BJ (cell line): ENCODE measurements at regions not wholly inside any gene's neighbourhood (a gene's known extent, or its start where the extent isn't known, plus 50 kb on each side); places are given as distances from the start of the nearest gene placed in this dataset.

Experiments used
- CTCF ChIA-PET: fragments of 350-600 bp; formaldehyde crosslinking; extraction: SDS; loops from one replicate; lab custom pipeline; 2021; ENCODE audit warnings: antibody characterized with exemption, inconsistent platforms; lab: Yijun Ruan, JAX
- POLR2A ChIA-PET: fragments of 300-600 bp; sonication (Branson Sonifier 250); formaldehyde crosslinking; extraction: SDS; loops from one replicate; lab custom pipeline; 2021; ENCODE audit warnings: antibody characterized with exemption; lab: Charles Lee
- DNase-seq: peaks from one replicate; pipeline ENCODE4 v3.0.0-alpha.2; 2011; ENCODE audit warnings: low read depth
- H3K27me3 ChIP-seq: 2 replicates; pipeline ENCODE4 v1.6.0; 2011; ENCODE audit warnings: low read length; ENCODE audit not compliant: control insufficient read depth, insufficient read depth
- H3K36me3 ChIP-seq: 2 replicates; pipeline ENCODE4 v1.5.1; 2011; ENCODE audit warnings: low read length; ENCODE audit not compliant: control insufficient read depth, insufficient read depth
- H3K4me3 ChIP-seq: 2 replicates; pipeline ENCODE4 v1.5.1; 2011; ENCODE audit warnings: low read depth, mild to moderate bottlenecking, control low read depth, low read length
- TF ChIP-seq, protein P1 (sequence below): IDR thresholded peaks from 2 replicates; pipeline ENCODE4 v1.5.1; 2011; ENCODE audit warnings: low read depth, mild to moderate bottlenecking, control low read depth, inconsistent platforms, low read length, moderate library complexity; ENCODE audit not compliant: insufficient read depth

DNA sequence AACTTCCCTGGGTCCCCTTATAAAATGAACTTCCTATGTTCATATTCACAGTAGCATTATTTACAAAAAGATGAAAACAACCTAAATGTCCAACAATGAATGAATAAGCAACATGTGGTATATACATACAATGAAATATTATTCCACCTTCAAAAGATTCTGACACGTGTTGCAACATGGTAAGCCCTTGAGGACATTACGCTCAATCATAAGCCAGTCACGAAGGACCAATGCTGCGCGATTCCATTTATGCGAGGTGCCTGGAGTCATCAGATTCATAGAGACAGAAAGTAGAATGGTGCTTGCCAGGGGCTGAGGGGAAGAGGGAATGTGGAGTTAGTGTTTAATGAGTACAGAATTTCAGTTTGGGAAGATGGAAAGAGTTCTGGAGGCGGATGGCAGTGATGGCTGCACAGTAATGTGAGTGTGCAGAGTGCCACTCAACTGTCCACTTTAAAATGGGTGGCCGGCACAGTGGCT, 88.8 kb upstream of the ALDH1A3 start:
- ChIA-PET POLR2A (no interaction called here), CTCF (no interaction called here)
- Histone ChIP-seq H3K4me3 (no peak overlapping the region), H3K27me3 (no peaks in the 10 kb centered on the region; the same call in 1 of the 2 replicates), H3K36me3 (no peaks in the 10 kb centered on the region)
- TF ChIP-seq, protein P1, sequence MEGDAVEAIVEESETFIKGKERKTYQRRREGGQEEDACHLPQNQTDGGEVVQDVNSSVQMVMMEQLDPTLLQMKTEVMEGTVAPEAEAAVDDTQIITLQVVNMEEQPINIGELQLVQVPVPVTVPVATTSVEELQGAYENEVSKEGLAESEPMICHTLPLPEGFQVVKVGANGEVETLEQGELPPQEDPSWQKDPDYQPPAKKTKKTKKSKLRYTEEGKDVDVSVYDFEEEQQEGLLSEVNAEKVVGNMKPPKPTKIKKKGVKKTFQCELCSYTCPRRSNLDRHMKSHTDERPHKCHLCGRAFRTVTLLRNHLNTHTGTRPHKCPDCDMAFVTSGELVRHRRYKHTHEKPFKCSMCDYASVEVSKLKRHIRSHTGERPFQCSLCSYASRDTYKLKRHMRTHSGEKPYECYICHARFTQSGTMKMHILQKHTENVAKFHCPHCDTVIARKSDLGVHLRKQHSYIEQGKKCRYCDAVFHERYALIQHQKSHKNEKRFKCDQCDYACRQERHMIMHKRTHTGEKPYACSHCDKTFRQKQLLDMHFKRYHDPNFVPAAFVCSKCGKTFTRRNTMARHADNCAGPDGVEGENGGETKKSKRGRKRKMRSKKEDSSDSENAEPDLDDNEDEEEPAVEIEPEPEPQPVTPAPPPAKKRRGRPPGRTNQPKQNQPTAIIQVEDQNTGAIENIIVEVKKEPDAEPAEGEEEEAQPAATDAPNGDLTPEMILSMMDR, result no peak
- no peak for DNase-seq

DNA sequence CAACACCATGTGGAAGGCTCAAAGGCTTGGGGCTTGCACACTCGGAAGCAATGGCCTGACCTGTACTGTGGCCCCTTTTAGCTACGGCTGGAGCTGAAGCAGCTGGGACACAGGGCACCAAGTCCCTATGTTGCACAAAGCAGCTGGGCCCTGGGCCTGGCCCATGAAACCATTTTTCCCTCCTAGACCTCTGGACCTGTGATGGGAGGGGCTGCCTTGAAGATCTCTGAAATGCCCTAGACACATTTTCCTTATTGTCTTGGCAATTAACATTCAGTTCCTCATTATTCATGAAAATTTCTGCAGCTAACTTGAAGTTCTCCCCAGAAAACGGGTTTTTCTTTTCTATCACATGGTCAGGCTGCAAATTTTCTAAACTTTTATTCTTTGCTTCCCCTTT, 85.6 kb upstream of the ALDH1A3 start:
- no peaks in the 10 kb centered on the region; the same call in 1 of the 2 replicates for H3K27me3 ChIP-seq
- CTCF ChIA-PET, result no interaction called here
- DNase-seq, result no peak
- TF ChIP-seq, protein P1, result no peak
- H3K4me3 ChIP-seq, result no peak overlapping the region
- no peaks in the 10 kb centered on the region for H3K36me3 ChIP-seq
- POLR2A ChIA-PET, result no interaction called here

DNA sequence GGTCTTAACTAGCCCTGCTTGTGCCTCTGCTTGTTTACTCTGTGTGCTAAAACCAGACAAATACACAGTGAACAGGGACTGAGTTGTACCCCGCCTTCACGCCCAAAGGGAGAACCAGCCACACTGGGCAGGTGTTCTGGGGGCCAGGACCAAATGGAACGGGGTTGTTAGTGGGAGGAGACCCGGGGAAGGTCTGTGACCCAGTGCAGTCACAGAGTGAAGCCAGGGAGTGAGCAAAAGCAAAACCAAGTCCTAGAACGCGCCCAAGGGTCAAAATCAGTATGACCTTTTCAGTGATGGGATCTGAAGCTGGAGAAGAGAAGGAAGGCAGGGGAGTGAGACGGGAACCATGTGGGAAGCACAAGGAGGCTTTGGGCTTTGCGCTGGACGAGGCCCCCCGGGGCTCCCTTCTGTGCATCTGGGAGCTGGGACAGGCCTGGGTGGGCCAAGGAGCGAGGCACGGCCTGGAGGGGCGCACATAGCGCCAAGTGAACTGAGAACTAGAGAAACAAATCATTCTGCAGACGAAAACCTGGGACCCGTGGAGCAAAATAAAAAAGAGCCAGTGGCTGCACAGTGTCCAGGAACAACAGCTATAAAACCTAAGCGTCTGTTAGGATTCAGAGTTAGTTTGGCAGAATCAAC, 78.3 kb upstream of the ALDH1A3 start:
- POLR2A ChIA-PET, result no interaction called here
- Histone ChIP-seq H3K36me3 (no peaks in the 10 kb centered on the region), H3K4me3 (no peak overlapping the region), H3K27me3 (peaks cover 2% of the 10 kb centered on the region; the same call in 1 of the 2 replicates)
- TF ChIP-seq, protein P1, result no peak
- no peak for DNase-seq
- CTCF ChIA-PET, result interaction anchor here (0.7 kb wide), 1 partner anchor 151 kb away, joined by 3 read pairs; no protein-coding TSS in a partner anchor

DNA sequence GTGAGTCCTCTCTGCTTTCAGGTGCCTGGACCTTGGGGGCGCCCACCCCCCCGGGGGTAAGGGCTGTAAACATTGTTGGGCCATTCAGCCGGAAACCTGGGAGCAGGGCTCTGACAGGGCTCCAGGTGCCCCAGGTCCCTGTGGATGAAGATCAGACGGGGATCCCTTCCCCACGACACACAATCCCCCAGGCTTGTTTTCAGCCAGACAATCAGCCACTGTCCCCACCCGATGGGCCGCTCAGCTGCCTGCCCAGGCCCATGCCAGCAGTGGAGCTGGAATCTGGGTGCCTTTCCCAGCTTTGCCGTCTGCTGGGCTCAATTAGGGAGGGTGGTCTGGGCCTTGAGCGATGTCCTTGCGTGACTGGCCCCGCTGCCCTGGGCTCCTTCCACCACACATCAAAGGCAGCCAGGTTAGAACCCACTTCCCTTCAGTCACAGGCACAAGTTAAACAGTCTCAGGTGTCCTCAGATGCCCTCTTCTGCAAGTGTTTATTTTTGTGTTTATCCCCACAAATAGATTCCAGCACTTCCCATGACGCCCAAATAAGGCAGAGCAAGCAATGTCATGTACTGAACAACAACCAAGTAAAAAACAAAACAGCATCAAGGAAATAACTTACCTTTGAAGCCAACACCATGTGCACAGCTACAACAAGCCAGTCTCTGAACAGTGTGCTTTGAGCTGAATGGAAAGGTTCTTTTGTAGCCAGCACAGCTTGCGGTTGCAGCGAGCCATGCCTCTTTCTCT, 77.0 kb upstream of the ALDH1A3 start:
- POLR2A ChIA-PET, result no interaction called here
- DNase-seq, result no peak
- H3K4me3 ChIP-seq, result no peak overlapping the region
- TF ChIP-seq, protein P1, result no peak
- no peaks in the 10 kb centered on the region for H3K36me3 ChIP-seq
- CTCF ChIA-PET, result interaction anchor here (1.0 kb wide), 1 partner anchor 13 kb away, joined by 3 read pairs; no protein-coding TSS in a partner anchor
- peaks cover 2% of the 10 kb centered on the region; the same call in 1 of the 2 replicates for H3K27me3 ChIP-seq

DNA sequence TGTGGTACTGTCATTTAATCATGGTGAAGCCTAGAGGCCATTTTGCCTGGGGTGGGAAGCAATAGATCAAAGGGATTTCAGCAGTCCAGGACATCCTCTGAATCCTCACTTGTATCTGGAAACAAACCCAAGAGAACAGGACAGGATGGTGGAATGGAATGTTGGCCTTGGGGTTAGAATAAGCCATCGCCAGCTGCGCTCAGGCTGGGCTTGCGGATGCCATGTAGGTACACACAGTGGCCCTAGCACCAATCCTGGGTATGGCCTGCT, 76.5 kb upstream of the ALDH1A3 start:
- TF ChIP-seq, protein P1, result no peak
- no peak for DNase-seq
- POLR2A ChIA-PET, result no interaction called here
- Histone ChIP-seq H3K36me3 (no peaks in the 10 kb centered on the region), H3K27me3 (peaks cover 2% of the 10 kb centered on the region; the same call in 1 of the 2 replicates), H3K4me3 (no peak overlapping the region)
- CTCF ChIA-PET, result interaction anchor here (1.0 kb wide), 1 partner anchor 12 kb away, joined by 3 read pairs; no protein-coding TSS in a partner anchor
